ENCODE measurements at regions not wholly inside any gene's neighbourhood (a gene's known extent, or its start where the extent isn't known, plus 50 kb on each side); places are given as distances from the start of the nearest gene placed in this dataset.

DNA sequence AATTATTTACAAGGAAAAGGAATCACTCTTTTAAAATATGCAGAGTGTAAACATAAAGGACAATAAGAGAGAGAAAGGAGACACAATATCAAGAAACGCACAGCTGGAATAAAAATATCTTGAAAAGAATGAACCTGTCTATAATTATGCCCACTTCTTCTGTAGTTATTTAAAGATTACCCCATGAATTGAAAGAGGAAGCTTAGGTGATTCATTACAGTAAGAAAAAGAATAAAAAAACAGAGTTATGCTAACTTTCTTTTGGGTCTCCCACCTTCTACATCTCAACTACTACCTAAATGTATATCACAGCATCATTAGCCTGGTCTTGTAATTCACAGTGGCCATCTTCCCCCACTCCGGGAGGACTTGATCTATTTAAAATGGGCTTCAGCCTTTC is 182.1 kb downstream of the MRPL39 start:
- in situ Hi-C loops (cut with MboI; ENCODE audit: low sequenced_read_pairs) = no loop called here

DNA sequence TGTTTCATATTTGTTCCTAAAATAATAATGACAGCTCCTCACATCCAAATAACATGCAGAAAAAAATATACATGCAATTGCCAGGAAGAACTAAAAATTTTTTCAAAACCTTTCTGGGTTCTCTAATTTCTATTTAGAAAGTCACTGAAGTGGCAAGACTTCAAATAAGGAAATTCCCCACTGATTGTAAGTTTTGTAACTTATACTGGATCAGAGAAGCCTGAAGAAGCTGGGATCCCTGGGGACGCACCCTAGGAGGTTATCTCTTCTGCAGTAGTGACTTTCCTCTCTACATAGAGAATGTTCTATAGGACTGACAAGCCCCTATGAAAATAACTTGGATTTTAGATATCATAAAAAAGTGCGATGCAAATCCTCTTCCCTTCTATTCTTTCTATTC is 182.6 kb downstream of the MRPL39 start:
- in situ Hi-C loops (cut with MboI; ENCODE audit: low sequenced_read_pairs) = no loop called here

DNA sequence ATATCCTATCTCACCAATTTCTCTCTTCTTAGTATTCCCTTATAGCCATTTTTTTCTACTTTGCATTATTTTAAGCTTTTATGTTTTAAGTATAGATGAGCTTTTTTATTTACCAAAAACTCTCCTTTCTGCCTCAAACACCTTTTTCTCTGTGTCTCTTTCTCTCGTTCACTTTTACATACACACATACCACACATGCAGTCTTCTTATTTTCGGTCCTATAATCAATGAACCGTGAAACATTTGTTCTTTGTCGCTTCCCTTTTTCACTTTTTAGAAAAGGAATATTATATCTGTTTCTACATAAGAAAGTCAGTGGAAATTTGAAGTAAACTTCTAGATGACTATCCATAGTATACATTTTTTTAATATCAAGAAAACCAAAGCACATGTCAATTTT is 183.2 kb downstream of the MRPL39 start:
- in situ Hi-C loops (cut with MboI; ENCODE audit: low sequenced_read_pairs) = no loop called here

DNA sequence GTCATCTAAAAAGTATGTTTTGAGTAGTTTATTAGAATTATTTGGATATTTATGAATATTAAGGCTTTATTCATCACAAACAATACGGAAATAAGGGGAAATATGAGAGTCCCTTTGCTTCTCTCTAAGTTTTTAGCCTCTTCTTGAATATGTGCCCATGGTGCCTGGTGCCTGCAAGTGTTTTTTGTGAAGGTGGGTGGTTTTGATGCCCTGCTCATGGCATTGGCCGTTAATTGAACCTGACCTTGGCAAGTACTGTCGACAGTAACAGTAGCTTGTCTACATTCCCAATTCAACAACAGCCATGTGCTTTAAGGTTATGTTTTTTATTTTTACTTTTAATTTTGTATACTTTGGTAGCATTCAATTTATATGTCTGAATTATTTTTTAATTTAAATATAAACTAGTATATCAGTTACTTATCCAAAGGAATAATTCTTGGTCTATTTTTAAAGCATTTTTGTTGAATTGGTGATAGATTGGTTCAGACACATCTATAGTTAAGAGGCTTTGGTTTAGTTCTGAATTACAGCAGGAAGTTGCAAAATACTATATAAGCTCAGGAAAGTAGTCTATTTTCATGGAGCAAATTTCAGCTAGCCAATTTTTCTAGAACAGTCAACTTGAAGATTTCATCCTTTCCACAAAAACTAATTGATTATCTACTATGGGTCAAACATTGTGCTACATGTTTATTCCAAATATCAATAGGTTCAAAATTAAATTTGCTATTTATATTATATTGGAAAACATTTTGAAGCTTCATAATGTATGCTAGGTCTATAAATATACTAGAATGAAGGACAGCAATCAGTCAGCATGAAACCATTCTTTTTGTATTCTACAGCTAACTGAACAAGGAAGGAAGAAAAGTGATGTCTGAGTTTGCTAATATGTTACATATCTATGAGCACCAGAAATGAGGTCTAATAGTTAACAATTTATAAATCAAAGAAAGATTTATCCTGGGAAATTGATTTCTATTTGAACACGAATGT is 184.4 kb downstream of the MRPL39 start:
- in situ Hi-C loops (cut with MboI; ENCODE audit: low sequenced_read_pairs) = no loop called here

DNA sequence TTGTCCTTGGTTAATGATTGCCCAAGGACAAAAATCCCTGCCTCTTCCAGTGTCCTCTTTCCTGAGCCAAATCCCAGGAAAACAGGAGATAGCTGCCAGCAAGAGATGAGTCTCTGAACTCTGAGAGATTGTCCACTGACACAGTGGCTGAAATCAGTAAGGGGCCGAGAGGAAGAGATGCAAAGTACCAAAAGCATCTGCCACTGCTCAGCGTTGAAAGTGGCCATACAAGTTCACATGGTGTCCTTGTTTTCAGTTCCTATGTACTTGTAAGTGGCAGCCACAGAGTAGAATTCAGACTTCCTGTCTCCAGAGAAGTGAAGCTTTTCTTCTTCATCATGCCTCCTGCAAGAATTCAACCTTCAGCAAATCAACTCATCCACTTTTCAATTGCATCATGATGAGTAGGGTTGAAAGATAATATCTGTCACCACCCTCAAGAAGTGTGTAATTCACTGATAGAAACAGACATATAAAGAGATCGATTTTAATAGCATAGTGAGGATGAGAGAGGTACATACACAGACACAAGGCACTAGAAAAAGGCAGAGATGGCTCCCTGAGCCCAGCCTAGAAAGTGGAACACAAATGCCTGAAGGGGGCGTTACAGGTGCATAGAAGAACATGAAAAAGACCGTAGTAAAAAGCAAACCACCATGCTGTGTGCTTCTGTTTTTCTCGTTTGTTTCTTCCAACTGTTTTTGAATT is 185.8 kb downstream of the MRPL39 start:
- in situ Hi-C loops (cut with MboI; ENCODE audit: low sequenced_read_pairs) = no loop called here

DNA sequence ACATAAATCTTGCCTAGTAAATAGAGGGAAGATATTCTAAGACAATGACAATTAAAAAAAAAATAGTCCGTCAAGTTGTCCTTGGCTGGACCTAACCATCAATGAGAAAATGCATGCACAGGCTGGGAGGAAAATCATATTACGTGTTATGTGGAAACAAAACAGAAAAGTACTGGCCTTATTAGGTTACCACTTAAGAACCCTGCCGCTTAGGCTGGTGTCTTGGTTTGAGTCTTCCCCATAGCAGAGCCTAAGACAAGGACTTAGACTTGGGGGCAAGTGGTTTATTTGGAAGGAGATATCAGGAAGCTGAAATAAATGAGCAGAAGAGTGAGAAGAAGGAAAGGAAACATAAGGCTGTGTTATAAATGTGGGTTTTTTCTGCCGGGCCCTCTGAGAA is 186.4 kb downstream of the MRPL39 start:
- in situ Hi-C loops (cut with MboI; ENCODE audit: low sequenced_read_pairs) = no loop called here

DNA sequence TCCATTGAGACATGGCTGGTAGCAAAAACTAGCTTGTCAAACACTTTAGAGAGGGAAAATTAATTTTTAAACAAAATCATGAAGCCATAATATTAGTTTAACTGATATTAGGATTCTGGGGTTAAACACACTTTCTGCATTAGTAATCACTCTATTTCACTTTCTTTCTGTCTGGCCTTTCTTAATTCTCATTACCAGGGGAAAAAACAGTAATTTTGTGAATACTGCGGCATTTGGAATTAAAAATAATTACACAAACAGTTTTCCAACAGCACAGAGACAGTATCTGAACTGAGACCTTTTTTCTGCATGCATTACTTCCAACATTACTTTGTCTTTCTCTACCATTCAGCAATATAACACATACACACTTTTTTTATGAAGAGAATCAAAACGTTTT is 190.6 kb downstream of the MRPL39 start:
- in situ Hi-C loops (cut with MboI; ENCODE audit: low sequenced_read_pairs) = no loop called here

DNA sequence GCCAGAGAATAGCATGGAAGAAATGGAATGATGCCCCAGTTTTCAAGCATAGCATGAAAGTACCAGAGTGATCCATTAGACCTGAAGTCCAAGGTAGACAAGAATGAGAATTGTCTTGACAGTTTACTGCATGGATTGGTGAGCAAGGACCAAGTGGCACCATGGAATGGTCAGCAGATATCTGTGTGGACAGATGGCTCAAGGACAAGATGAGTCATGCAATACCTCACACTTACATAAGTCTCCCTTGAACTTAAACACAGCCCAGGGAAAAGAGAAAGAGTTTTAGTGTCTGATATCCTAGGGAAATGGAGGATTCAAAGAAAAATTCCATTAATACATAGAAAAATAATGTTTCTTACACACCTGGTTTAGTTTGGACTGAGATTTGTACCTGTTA is 195.2 kb downstream of the MRPL39 start:
- in situ Hi-C loops (cut with MboI; ENCODE audit: low sequenced_read_pairs) = no loop called here

DNA sequence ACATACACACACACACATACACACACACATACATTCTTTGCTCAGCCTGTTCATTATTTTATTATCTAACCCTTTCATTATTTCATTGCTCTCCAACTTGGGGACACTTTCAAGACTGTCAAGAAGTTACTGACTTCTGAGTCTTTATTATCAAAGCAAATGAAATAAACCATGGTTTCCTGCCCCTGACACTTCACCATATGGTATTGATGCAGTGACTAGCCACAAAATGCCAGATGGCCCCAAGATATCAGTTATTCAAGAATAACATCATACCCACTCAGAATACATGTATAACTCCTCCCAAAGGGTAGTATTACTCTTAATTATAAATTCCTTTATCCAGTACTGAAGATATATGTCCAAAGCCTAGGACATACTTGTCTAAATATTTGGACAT is 197.3 kb downstream of the MRPL39 start:
- in situ Hi-C loops (cut with MboI; ENCODE audit: low sequenced_read_pairs) = no loop called here

DNA sequence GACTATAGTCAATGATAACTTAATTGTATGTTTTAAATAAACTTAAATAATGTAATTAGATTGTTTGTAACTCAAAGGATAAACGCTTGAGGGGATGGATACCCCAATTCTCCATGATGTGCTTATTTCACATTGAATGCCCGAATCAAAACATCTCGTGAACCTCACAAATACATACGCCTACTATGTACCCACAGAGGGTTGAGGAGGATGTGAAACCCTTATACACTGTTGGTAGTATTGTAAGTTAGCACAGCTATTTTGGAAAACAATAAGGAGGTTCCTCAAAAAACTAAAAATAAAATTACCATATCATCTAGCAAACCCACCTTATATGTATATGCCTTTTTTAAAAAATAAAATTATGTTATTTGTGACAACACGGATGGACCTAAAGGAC is 198.6 kb downstream of the MRPL39 start:
- in situ Hi-C loops (cut with MboI; ENCODE audit: low sequenced_read_pairs) = no loop called here

DNA sequence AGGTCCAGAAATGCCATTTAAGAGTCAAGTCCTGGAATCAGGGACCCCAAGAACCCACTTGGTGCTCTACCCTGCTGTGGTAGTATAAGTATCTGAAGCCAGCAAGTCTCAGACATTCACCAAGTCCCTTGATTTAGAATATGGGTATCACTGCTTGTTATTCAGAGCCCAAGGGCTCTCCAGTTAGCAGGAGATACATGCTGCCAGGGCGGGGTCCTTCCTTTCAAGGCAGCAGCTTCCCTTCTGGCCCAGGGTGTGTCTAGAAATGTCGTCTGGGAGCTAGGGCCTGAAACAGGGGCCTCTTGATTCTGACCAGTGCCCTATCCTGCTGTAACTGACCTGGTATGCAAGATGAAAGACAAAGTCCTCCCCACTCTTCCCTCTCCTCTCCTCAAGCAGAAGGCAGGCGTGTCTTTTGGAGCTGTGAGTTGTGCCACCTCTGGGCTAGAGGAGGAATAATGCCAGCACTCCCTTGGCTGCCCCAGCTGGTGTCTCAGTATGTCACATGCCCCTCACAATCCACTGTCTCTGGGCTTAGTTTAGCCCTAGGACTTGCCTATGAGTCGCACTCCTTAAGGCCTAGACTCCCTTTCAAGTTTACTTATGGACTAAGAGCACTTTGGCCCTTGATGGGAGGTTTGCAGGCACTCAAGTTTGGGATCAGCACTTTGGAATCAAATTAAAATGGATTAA is 200.2 kb downstream of the MRPL39 start:
- in situ Hi-C loops (cut with MboI; ENCODE audit: low sequenced_read_pairs) = no loop called here

DNA sequence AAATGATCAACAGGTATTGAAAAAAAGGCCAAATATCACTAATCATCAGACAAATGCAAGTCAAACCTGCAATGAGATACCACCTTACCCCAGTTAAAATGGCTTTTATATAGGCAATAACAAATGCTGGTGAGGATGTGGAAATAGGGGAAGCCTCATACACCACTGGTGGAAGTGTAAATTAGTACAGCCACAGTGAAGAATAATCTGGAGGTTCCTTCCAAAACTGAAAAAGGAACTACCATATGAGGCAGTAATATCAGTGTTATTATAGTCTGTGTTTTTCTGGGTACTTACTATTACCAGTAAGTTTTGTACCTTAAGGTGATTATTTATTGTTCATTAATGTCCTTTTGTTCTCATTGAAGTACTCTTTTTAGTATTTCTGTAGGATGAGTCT is 201.3 kb downstream of the MRPL39 start:
- in situ Hi-C loops (cut with MboI; ENCODE audit: low sequenced_read_pairs) = no loop called here

DNA sequence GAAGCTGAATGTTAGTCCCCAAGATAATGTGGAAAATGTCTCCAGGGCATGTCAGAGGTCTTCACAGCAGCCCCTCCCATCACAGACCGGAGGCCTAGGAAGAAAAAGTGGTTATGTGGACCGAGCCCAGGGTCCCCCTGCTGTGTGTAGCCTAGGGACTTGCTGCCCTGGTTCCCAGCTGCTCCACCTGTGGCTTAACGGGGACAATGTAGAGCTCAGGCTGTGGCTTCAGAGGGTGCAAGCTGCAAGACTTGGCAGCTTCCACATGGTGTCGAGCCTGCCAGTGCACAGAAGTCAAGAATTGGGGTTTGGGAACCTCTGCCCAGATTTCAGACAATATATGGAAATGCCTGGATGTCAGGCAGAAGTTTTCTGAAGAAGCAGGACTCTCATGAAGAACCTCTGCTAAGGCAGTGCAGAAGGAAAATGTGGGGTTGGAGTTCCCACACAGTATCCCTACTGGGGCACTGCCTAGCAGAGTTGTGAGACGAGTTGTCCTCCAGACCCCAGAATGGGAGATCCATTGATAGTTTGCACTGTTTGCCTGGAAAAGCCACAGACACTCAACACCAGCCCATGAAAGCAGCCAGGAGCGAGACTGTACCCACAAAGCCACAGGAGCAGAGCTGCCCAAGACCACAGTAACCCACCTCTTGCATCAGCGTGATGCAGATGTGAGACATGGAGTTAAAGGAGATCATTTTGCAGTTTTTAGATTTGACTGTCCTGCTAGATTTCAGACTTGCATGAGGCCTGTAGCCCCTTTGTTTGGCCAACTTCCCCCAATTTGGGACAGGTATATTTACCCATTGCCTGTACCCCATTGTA is 204.9 kb downstream of the MRPL39 start:
- in situ Hi-C loops (cut with MboI; ENCODE audit: low sequenced_read_pairs) = no loop called here

DNA sequence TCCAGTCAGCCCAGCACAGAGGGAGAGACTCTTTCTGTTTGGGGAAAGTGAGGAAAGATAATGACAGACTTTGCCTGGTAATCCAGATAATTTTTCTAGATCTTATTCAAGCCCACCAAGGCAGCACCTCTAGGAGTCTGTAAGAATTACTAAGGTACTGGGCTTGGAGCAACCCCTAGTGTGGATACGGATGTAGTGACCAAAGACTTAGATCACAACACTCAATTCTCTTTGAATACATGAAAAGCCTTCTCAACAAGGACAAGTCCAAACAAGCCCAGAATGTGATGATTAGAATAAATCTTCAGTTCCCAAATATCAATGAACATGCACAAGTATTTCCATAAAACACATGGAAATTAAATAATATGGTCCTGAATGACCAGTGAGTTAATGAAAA is 206.9 kb downstream of the MRPL39 start:
- in situ Hi-C loops (cut with MboI; ENCODE audit: low sequenced_read_pairs) = no loop called here

DNA sequence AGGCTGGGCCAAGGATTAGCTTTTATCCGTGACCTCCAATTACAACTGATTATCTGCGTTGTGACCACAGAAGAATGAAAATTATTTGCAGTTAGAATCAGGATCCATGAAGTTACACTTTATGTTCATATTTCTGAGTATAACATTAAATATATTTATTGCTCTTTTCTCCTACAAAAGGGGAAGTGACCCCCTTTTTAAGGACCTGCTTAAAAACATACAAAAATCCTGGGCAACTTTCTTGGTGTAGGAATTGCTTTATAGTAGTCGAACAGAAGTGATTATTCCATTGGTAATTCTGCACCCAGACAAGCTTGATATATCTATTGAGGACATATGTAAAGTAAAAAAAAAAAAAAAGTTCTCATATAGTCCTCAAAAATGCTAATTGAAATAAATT is 208.7 kb downstream of the MRPL39 start:
- in situ Hi-C loops (cut with MboI; ENCODE audit: low sequenced_read_pairs) = no loop called here

DNA sequence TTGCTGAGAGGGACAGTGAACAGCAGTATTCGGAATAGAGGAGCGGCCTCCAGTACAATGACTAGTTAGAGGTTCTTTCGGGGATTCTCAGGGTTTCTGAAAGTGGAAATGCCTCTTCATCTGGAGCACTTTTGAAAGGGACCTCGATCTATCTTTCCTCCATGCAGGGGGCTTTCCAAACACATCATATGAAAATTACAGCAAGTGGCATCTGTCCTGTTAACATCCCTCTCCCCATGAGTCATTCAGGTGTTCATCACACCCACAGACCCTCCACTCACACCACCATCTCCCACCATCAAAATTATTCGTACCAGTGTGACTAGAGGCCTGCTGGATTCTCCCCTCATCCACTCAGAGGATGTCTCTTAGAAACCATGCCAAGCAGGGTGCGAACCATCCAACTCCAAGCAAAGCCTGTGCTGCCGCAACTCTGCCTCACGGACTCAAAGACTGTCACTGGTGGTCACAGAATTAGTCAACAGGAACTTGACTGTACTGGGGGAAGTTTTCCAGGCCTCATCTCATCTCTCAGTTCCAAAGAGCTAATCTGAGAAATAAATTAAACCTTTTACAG is 211.1 kb downstream of the MRPL39 start:
- in situ Hi-C loops (cut with MboI; ENCODE audit: low sequenced_read_pairs) = no loop called here

DNA sequence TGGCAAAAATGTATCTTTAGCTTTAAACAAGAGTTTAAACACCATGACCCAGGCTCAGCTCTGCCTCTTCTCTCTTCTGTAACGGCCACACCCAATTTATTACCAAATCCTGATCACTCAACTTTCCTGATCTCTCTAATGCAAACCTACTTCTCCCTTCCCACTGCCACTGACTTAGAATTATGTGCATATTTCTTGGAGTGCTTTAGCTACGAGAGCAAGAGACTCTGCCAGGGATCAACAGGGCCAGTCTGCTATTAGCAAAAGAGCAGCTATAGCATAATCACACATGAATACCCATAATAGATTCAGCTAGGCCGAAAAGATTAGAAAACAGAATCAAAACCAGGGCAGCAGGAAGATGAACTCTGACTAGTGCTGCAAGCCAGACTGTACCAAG is 215.5 kb downstream of the MRPL39 start:
- in situ Hi-C loops (cut with MboI; ENCODE audit: low sequenced_read_pairs) = no loop called here

DNA sequence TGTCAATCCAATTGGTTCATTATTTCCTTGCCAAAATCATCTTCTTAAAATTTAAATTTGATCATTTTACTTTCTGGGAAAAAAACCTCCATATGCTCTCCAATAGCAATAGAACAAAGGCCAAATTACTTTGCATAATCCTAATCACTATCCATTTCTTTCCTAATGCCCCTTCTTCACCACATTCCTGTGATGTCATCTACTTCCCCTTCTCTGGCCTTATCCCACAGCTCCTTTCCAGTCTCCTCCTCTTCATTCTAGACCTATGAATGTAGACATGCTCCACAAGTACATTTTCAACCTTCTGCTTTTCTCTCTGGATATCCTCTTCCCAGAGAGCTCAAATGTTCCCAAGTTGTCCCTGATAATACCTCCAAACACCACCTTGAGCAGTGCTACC is 216.6 kb downstream of the MRPL39 start:
- in situ Hi-C loops (cut with MboI; ENCODE audit: low sequenced_read_pairs) = no loop called here

DNA sequence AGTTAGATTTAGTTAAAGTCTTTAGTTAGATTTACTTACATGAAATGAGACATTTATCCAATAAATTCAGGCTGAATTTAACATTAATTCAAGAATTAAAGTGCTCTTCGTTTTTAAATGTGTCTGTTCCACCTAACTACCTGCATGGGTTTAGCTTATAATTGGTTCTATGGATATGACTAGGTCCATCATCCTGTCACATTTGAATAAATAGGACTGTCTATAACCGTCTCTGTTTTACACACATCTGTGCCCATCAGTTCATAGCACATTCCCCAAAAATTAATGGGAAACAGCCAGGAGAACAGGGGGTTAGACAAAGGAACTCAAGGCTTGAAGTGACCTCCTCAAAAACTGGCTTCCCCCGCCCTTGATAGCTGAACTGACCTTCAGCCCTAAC is 219.6 kb downstream of the MRPL39 start:
- in situ Hi-C loops (cut with MboI; ENCODE audit: low sequenced_read_pairs) = no loop called here

DNA sequence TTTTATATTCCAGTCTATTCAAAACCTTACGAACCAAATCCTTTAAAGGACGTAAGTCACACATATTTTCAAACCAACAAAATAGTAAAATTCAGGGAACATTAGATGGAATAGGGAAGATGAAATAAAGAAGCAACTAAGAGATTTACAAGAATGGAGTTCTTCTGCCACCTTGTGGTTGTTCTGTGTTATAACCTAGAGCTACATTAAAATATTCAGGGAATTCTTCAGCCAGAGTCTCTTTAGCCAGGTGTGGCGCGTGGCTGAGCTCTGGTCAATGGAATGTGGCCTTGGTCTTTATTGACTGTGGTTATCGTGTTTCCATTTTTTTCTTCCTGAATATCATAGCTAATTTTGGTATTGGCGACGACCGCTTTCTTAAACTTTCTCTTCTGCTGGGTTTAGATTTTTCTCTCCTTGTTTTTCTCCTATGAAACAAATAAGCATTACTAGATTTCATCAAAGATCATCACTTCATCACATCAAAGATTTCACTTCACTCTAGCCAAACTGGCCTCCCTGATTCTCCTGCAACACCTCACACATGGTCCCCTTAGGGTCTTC is 221.3 kb downstream of the MRPL39 start:
- in situ Hi-C loops (cut with MboI; ENCODE audit: low sequenced_read_pairs) = no loop called here

All from HL-60/S4 treated with phorbol 12-myristate 13-acetate at 8.2 ng/mL for 4 days and 3 days (cell line).